Endothelial cell of umbilical vein (primary cell): ENCODE measurements at regions not wholly inside any gene's neighbourhood (a gene's known extent, or its start where the extent isn't known, plus 50 kb on each side); places are given as distances from the start of the nearest gene placed in this dataset.

Experiments
- BruUV-seq: library from RNA; stranded (reverse); fragments of 400-500 nt; replicated peaks from 2 replicates; lab custom pipeline; 2021; lab: Mats Ljungman, UMichigan
- CTCF ChIA-PET: fragments of 300-600, 350-600 bp; sonication (Branson Sonifier 250); formaldehyde crosslinking; loops from one replicate; lab custom pipeline; 2021; ENCODE audit warnings: antibody characterized with exemption, inconsistent platforms; lab: Charles Lee
- POLR2A ChIA-PET: fragments of 300-600, 350-600 bp; sonication (Branson Sonifier 250); formaldehyde crosslinking; loops from one replicate; lab custom pipeline; 2021; ENCODE audit warnings: antibody characterized with exemption, inconsistent platforms; lab: Charles Lee
- DNase-seq: peaks from one replicate; pipeline ENCODE4 v3.0.0-alpha.2; 2011; ENCODE audit warnings: low read depth, low spot score
- FAIRE-seq: peaks from 2 replicates; lab custom pipeline; 2011; peaks lifted over from hg19 to GRCh38; lab: Jason Lieb, UNC
- H2AFZ ChIP-seq: 2 replicates; pipeline ENCODE4 v1.6.0; 2012; ENCODE audit warnings: low read depth, low read length, control low read depth, inconsistent platforms
- H3K27ac ChIP-seq: 2 replicates; pipeline ENCODE4 v1.5.1; 2011; ENCODE audit warnings: low read depth, mild to moderate bottlenecking, control low read depth, low read length, moderate library complexity; ENCODE audit not compliant: insufficient read depth
- H3K27me3 ChIP-seq, 2 experiments: 2 replicates each; pipeline versions ENCODE4 v1.6.0 to v1.6.1; 2011; ENCODE audit warnings: low read length in 2 of 2, mixed read lengths in 1 of 2; ENCODE audit not compliant: control insufficient read depth in 2 of 2, insufficient read depth in 2 of 2
- H3K36me3 ChIP-seq, 2 experiments: 2 replicates in 1 of 2; 3 replicates in 1 of 2; pipeline ENCODE4 v1.5.1; 2011; ENCODE audit warnings: low read length in 2 of 2, mild to moderate bottlenecking in 1 of 2, moderate library complexity in 1 of 2; ENCODE audit not compliant: control insufficient read depth in 2 of 2, insufficient read depth in 2 of 2; ENCODE audit errors: extremely low read depth in 1 of 2
- H3K4me1 ChIP-seq: 3 replicates; pipeline ENCODE4 v1.5.1; 2011; ENCODE audit warnings: mild to moderate bottlenecking, low read length; ENCODE audit not compliant: control insufficient read depth, insufficient read depth; ENCODE audit errors: extremely low read depth
- H3K4me2 ChIP-seq: 2 replicates; pipeline ENCODE4 v1.6.1; 2011; ENCODE audit warnings: low read length, control low read depth, mixed read lengths; ENCODE audit not compliant: insufficient read depth
- H3K4me3 ChIP-seq, 3 experiments: fragments of 200-600 bp in 1 of 3; sonication (generic), shearing (Covaris generic) in 1 of 3; replicated peaks in 1 of 3; 2 replicates each; pipeline ENCODE4 v1.5.1; 2011 to 2016; ENCODE audit warnings: control low read depth in 3 of 3, low read length in 3 of 3, mild to moderate bottlenecking in 2 of 3, inconsistent platforms in 1 of 3, low read depth in 1 of 3, moderate library complexity in 1 of 3; ENCODE audit not compliant: insufficient read depth in 1 of 3
- H3K79me2 ChIP-seq: 2 replicates; pipeline ENCODE4 v1.6.0; 2012; ENCODE audit warnings: low read length, inconsistent platforms; ENCODE audit not compliant: control insufficient read depth, insufficient read depth
- H3K9ac ChIP-seq: replicated peaks from 2 replicates; pipeline ENCODE3; 2011; ENCODE audit warnings: low read length, control low read depth; ENCODE audit not compliant: insufficient read depth; ENCODE audit errors: extremely low read depth
- H3K9me1 ChIP-seq: replicated peaks from 3 replicates; pipeline ENCODE4 v1.6.0; 2011; ENCODE audit warnings: mild to moderate bottlenecking, low read length; ENCODE audit not compliant: control insufficient read depth, insufficient read depth; ENCODE audit errors: extremely low read depth
- H3K9me3 ChIP-seq: replicated peaks from 2 replicates; pipeline ENCODE4 v1.5.1; 2012; ENCODE audit warnings: low read length, inconsistent platforms; ENCODE audit not compliant: control insufficient read depth, insufficient read depth
- H4K20me1 ChIP-seq: replicated peaks from 2 replicates; pipeline ENCODE3; 2011; ENCODE audit warnings: mild to moderate bottlenecking, low read length; ENCODE audit not compliant: control insufficient read depth, insufficient read depth; ENCODE audit errors: extremely low read depth
- CTCF ChIP-seq, 2 donors: IDR thresholded peaks; 1 replicate in 1 of 2; 2 replicates in 1 of 2; pipeline ENCODE4 v1.5.1; 2011; ENCODE audit warnings: low read length in 2 of 2, mild to moderate bottlenecking in 2 of 2, moderate library complexity in 2 of 2, control low read depth in 1 of 2, inconsistent platforms in 1 of 2, low read depth in 1 of 2; ENCODE audit not compliant: insufficient read depth in 1 of 2; ENCODE audit errors: extremely low read depth in 1 of 2
- EZH2 ChIP-seq: IDR thresholded peaks from 2 replicates; pipeline ENCODE4 v1.6.1; 2012; ENCODE audit warnings: borderline replicate concordance, low read depth, mild to moderate bottlenecking, moderate library complexity, low read length, inconsistent platforms; ENCODE audit not compliant: severe bottlenecking
- FOS ChIP-seq: IDR thresholded peaks from 2 replicates; pipeline ENCODE4 v1.6.1; 2011; ENCODE audit warnings: mild to moderate bottlenecking, low read length, moderate library complexity, borderline replicate concordance; ENCODE audit not compliant: insufficient read depth
- GATA2 ChIP-seq: IDR thresholded peaks from 2 replicates; pipeline ENCODE4 v1.7.0; 2011; ENCODE audit warnings: low read depth, mild to moderate bottlenecking, moderate library complexity, mixed read lengths, low read length; ENCODE audit not compliant: insufficient read length, insufficient read depth
- JUN ChIP-seq: IDR thresholded peaks from 2 replicates; pipeline ENCODE4 v1.6.1; 2011; ENCODE audit warnings: borderline replicate concordance, low read depth; ENCODE audit not compliant: insufficient read length, insufficient read depth
- MAX ChIP-seq: IDR thresholded peaks from 2 replicates; pipeline ENCODE4 v1.6.1; 2011; ENCODE audit not compliant: insufficient read depth, insufficient read length
- MYC ChIP-seq: IDR thresholded peaks from one replicate; pipeline ENCODE4 v1.6.1; 2011; ENCODE audit warnings: mild to moderate bottlenecking, low read depth, low read length
- POLR2A ChIP-seq: IDR thresholded peaks from 2 replicates; pipeline ENCODE4 v1.6.1; 2012; ENCODE audit warnings: low read depth, mild to moderate bottlenecking, control low read depth, low read length
- POLR2AphosphoS5 ChIP-seq: IDR thresholded peaks from 2 replicates; pipeline ENCODE4 v1.6.1; 2012; ENCODE audit warnings: low read depth, mild to moderate bottlenecking, control low read depth, low read length, moderate library complexity; ENCODE audit not compliant: insufficient read depth
- dilution Hi-C: fragments of 300-500 bp; cut with MboI; formaldehyde crosslinking; loops from one replicate; pipeline ENCODE4 v1.15.0; 2019; ENCODE audit warnings: low sequenced_read_pairs; ENCODE audit not compliant: extremely low pct_ligation_motif_present
- intact Hi-C: fragments of 100-400 bp; cut with micrococcal nuclease; formaldehyde crosslinking; loops from one replicate; pipeline ENCODE4 v1.10.0; 2022

- ChIA-PET CTCF (no interaction called here), POLR2A (no interaction called here)
- BruUV-seq = no TSS peak
- H3K27ac ChIP-seq = no peak overlapping the region
- no peaks in the 10 kb centered on the region for H3K79me2 ChIP-seq
- H3K9ac ChIP-seq = no peak overlapping the region
- dilution Hi-C loops (no loop called here), intact Hi-C loops (no loop called here)
- no peak overlapping the region for H3K4me2 ChIP-seq
- no peak overlapping the region for H2AFZ ChIP-seq
- no peaks in the 10 kb centered on the region for H3K27me3 ChIP-seq
- H3K4me3 ChIP-seq = no peak overlapping the region
- DNase-seq (no peak), FAIRE-seq (no peak)
- no peaks in the 10 kb centered on the region for H3K9me1 ChIP-seq
- no peak for TF ChIP-seq JUN
- no peak for TF ChIP-seq MYC
- TF ChIP-seq FOS = no peak
- no peak for TF ChIP-seq EZH2
- TF ChIP-seq CTCF (IDR thresholded peaks at IDR 0.05; ENCODE audit: extremely low read depth in 1 of 2, insufficient read depth in 1 of 2, low read depth in 1 of 2, low read length in 2 of 2) = no peak
- no peak for TF ChIP-seq GATA2
- no peak for TF ChIP-seq MAX
- TF ChIP-seq POLR2AphosphoS5 = no peak
- no peak for TF ChIP-seq POLR2A
- peaks cover 10% of the 10 kb centered on the region for H3K9me3 ChIP-seq
- no peaks in the 10 kb centered on the region for H3K36me3 ChIP-seq
- H3K4me1 ChIP-seq = no peaks in the 10 kb centered on the region
- H4K20me1 ChIP-seq = no peaks in the 10 kb centered on the region
These were observed 617.1 kb downstream of the BRD1 start for GRCh38 chr22:49210606-49211005.
